Osteocyte (in vitro differentiated cells): ENCODE measurements at regions not wholly inside any gene's neighbourhood (a gene's known extent, or its start where the extent isn't known, plus 50 kb on each side); places are given as distances from the start of the nearest gene placed in this dataset.

Experiments
- DNase-seq: peaks from one replicate; pipeline ENCODE4 v3.0.0; 2021; ENCODE audit warnings: mixed read lengths; ENCODE audit not compliant: unreplicated experiment; ENCODE audit errors: extremely low spot score
- H3K27ac Mint-ChIP-seq: one replicate; pipeline ENCODE4 v1.8.0; 2021; ENCODE audit warnings: mild to moderate bottlenecking, mixed read lengths; ENCODE audit not compliant: unreplicated experiment
- H3K27me3 Mint-ChIP-seq: one replicate; pipeline ENCODE4 v1.8.0; 2021; ENCODE audit warnings: mixed read lengths; ENCODE audit not compliant: unreplicated experiment
- H3K36me3 Mint-ChIP-seq: one replicate; pipeline ENCODE4 v1.8.0; 2021; ENCODE audit warnings: mixed read lengths; ENCODE audit not compliant: unreplicated experiment
- H3K4me1 Mint-ChIP-seq: one replicate; pipeline ENCODE4 v1.8.0; 2021; ENCODE audit warnings: mixed read lengths; ENCODE audit not compliant: unreplicated experiment
- H3K4me3 Mint-ChIP-seq: one replicate; pipeline ENCODE4 v1.8.0; 2021; ENCODE audit warnings: mild to moderate bottlenecking, moderate library complexity, mixed read lengths; ENCODE audit not compliant: unreplicated experiment
- H3K9me3 Mint-ChIP-seq: one replicate; pipeline ENCODE4 v1.8.0; 2021; ENCODE audit warnings: mixed read lengths; ENCODE audit not compliant: unreplicated experiment
- TF ChIP-seq, protein P1 (sequence below): fragments of 200-600 bp; sonication (generic); IDR thresholded peaks from 2 replicates; pipeline ENCODE4 v1.5.0; 2021; ENCODE audit warnings: antibody characterized with exemption, mild to moderate bottlenecking, moderate library complexity

DNA sequence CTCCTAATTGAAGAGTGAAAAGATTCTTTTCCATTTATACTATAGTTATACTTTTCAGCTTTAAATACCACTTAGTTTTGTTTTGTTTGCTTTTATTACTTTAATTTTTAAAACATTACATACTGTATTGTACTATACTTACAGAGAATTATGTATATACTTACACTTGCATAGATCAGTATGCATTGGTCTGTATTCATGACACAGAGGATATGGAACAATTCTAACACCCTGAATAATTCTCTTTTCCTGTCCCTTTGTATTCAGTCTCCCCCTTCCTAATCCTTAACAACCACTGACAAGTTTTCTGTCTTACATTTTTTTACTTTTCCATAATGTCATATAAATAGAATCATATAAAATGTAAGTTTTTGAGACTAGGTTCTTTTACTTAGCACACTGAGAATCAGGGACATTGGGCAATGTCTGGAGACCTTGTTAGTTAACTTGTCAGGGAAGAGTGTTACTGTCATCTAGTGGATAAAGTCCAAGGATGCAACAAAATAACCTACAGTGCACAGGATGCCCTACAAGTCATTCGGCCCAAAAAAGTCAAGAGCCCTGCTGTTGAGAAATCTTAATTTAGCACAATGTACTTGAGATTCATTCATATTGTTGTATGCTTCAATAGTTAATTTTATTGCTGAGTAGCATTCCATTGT lies 95.7 kb upstream of the MCTP2 start:
- Mint-ChIP-seq H3K4me1 (no peaks in the 10 kb centered on the region), H3K9me3 (no peaks in the 10 kb centered on the region), H3K27me3 (peaks cover 14% of the 10 kb centered on the region), H3K27ac (no peak overlapping the region), H3K4me3 (no peak overlapping the region), H3K36me3 (no peaks in the 10 kb centered on the region)
- DNase-seq = no peak
- TF ChIP-seq, protein P1, sequence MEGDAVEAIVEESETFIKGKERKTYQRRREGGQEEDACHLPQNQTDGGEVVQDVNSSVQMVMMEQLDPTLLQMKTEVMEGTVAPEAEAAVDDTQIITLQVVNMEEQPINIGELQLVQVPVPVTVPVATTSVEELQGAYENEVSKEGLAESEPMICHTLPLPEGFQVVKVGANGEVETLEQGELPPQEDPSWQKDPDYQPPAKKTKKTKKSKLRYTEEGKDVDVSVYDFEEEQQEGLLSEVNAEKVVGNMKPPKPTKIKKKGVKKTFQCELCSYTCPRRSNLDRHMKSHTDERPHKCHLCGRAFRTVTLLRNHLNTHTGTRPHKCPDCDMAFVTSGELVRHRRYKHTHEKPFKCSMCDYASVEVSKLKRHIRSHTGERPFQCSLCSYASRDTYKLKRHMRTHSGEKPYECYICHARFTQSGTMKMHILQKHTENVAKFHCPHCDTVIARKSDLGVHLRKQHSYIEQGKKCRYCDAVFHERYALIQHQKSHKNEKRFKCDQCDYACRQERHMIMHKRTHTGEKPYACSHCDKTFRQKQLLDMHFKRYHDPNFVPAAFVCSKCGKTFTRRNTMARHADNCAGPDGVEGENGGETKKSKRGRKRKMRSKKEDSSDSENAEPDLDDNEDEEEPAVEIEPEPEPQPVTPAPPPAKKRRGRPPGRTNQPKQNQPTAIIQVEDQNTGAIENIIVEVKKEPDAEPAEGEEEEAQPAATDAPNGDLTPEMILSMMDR = no peak

DNA sequence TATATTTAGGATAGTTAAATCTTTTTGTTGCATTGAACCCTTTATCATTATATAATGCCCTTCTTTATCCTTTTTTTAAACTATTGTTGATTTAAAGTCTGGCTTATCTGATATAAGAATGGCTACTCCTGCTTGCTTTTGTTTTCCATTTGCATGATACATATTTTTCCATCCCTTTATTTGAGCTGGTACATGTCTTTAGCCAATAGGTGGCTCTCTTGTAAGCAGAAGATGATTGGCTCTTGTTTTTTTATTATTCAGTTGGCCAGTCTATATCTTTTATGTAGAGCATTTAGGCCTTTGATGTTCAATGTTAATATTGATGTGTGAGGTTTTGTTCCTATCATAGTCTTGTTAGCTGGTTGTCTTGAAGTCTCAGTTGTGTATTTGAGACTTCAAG lies 99.5 kb upstream of the MCTP2 start:
- no peak overlapping the region for H3K4me3 Mint-ChIP-seq
- no peak overlapping the region for H3K27ac Mint-ChIP-seq
- H3K4me1 Mint-ChIP-seq = no peaks in the 10 kb centered on the region
- TF ChIP-seq, protein P1 = no peak
- no peak for DNase-seq
- H3K9me3 Mint-ChIP-seq = no peaks in the 10 kb centered on the region
- peaks cover 28% of the 10 kb centered on the region for H3K27me3 Mint-ChIP-seq
- no peaks in the 10 kb centered on the region for H3K36me3 Mint-ChIP-seq

DNA sequence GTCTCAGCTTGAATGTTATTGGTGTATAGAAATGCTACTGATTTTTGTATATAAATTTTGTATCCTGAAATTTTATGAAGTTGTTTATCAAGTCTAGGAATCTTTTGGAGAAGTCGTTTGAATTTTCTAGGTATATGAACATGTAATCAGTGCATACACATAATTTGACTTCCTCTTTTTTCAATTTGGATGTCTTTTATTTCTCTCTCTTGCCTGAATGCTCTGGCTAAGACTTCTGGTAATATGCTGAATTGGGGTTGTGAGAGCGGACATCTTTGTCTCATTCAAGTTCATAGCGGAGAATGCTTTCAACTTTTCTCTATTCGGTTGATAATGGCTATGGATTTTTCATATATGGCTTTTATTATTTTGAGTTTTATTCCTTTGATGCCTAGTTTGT lies 100.9 kb upstream of the MCTP2 start:
- no peaks in the 10 kb centered on the region for H3K4me1 Mint-ChIP-seq
- H3K36me3 Mint-ChIP-seq = no peaks in the 10 kb centered on the region
- H3K27ac Mint-ChIP-seq = no peak overlapping the region
- DNase-seq = no peak
- H3K9me3 Mint-ChIP-seq = no peaks in the 10 kb centered on the region
- TF ChIP-seq, protein P1 = no peak
- no peak overlapping the region for H3K4me3 Mint-ChIP-seq
- peaks cover 26% of the 10 kb centered on the region for H3K27me3 Mint-ChIP-seq

DNA sequence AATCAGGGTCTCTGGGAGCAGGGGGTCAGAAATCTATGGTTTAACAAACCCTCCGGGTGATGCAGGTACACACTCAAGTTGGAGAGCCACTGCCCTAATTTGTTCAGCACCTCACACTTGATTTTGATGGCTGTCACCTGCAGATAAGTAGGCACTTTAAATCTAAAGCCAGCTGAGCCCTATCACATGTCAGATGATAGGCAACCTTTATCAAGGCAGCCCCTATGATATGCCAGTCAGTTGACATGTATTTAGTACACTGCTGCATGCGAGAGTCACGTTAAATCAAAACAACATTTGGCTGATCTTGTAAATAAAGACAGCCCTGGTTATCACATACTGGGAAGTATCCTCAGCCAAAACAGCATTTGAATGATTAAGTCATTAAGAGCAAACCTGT lies 104.4 kb upstream of the MCTP2 start:
- TF ChIP-seq, protein P1 = no peak

DNA sequence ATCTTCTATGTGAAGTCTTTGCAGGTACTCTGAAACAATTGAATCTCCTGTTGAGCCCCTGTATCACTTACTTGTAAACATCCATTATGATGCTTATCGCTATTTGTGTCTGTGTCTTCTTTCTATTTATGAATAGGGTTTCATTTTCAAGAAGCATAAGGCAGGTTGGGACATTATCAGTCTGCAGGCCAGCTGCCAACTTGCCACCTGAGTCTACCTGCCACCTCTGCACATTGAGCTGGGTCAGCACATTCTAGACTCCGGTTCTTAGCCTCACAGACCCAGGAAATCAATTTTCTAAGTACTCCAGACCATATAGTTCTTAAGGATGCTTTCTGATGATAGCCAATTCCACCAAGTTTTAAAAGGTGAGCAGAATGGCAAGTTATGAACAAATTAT lies 105.7 kb upstream of the MCTP2 start:
- no peaks in the 10 kb centered on the region for H3K36me3 Mint-ChIP-seq

More for the DNA sequence above, 104.4 kb upstream of the MCTP2 start:
- H3K4me3 Mint-ChIP-seq = no peak overlapping the region
- H3K36me3 Mint-ChIP-seq = no peaks in the 10 kb centered on the region
- no peaks in the 10 kb centered on the region for H3K9me3 Mint-ChIP-seq
- no peak overlapping the region for H3K27ac Mint-ChIP-seq
- peaks cover 4% of the 10 kb centered on the region for H3K4me1 Mint-ChIP-seq
- H3K27me3 Mint-ChIP-seq = peaks cover 32% of the 10 kb centered on the region
- no peak for DNase-seq

More for the DNA sequence above, 105.7 kb upstream of the MCTP2 start:
- no peak overlapping the region for H3K27ac Mint-ChIP-seq
- TF ChIP-seq, protein P1 = no peak
- no peaks in the 10 kb centered on the region for H3K9me3 Mint-ChIP-seq
- no peak overlapping the region for H3K4me3 Mint-ChIP-seq
- DNase-seq = no peak
- peaks cover 4% of the 10 kb centered on the region for H3K4me1 Mint-ChIP-seq
- H3K27me3 Mint-ChIP-seq = peaks cover 27% of the 10 kb centered on the region
